ENCODE measurements at regions not wholly inside any gene's neighbourhood (a gene's known extent, or its start where the extent isn't known, plus 50 kb on each side); places are given as distances from the start of the nearest gene placed in this dataset.

- Mint-ChIP-seq H3K9me3 (no peaks in the 10 kb centered on the region), H3K27ac (no peak overlapping the region), H3K27me3 (no peaks in the 10 kb centered on the region), H3K4me1 (no peaks in the 10 kb centered on the region), H3K36me3 (ENCODE audit: low read depth) (no peaks in the 10 kb centered on the region), H3K4me3 (no peak overlapping the region)
- ChIA-PET CTCF (no interaction called here), POLR2A (no interaction called here)
- no peak for DNase-seq
Measured at GRCh38 chr7:145183069-145183468, 347.2 kb upstream of the TPK1 start.

- ChIA-PET CTCF (no interaction called here), POLR2A (no interaction called here)
- Mint-ChIP-seq H3K27ac (no peak overlapping the region), H3K27me3 (peaks cover 1% of the 10 kb centered on the region), H3K4me3 (no peak overlapping the region), H3K9me3 (no peaks in the 10 kb centered on the region), H3K36me3 (ENCODE audit: low read depth) (no peaks in the 10 kb centered on the region), H3K4me1 (no peaks in the 10 kb centered on the region)
- no peak for DNase-seq
Measured at GRCh38 chr7:145175366-145175765, 339.5 kb upstream of the TPK1 start.

DNA sequence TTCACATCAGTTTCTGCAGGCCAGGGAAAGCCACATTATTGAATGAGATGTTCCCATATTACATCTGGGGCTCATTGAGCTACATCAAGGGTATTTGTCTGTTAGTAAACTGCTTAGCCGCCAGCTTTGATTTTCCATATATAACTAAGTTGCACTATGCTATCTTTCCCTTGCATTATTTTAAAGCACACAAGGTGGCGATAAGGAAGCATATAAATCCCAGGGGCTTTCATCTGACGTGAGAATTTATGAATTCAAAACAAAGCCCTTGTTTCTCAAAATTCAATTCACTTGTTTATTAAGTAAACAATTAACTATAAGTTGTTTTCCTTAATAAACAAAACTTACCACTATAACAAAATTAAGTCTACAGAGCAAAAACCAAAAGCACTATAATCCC is 334.1 kb upstream of the TPK1 start:
- Mint-ChIP-seq H3K27ac (no peak overlapping the region), H3K4me1 (no peaks in the 10 kb centered on the region), H3K27me3 (peaks cover 4% of the 10 kb centered on the region), H3K9me3 (no peaks in the 10 kb centered on the region), H3K4me3 (no peak overlapping the region), H3K36me3 (ENCODE audit: low read depth) (no peaks in the 10 kb centered on the region)
- DNase-seq, result no peak
- ChIA-PET CTCF (no interaction called here), POLR2A (interaction anchor here (0.6 kb wide), 1 partner anchor 357 kb away, joined by 3 read pairs; no protein-coding TSS in a partner anchor)

DNA sequence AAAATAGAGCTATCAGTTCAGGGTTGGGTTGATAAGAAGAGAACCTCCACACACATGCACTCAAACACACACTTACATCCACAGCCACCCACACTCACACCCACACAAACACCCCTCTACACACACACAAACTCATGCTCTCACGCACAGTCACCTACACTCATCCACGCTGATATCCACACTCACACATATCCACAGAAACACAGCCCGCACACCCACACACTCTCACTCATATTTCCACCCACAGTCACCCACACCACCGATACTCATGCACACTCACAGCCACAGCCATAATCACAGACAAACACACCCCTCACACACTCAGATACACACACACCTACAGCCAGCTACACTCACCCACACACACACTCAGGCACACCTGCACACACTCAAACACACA is 333.0 kb upstream of the TPK1 start:
- Mint-ChIP-seq H3K4me3 (no peak overlapping the region), H3K27ac (no peak overlapping the region), H3K36me3 (ENCODE audit: low read depth) (no peaks in the 10 kb centered on the region), H3K9me3 (no peaks in the 10 kb centered on the region), H3K4me1 (no peaks in the 10 kb centered on the region), H3K27me3 (peaks cover 4% of the 10 kb centered on the region)
- DNase-seq, result no peak
- CTCF ChIA-PET, result no interaction called here
- POLR2A ChIA-PET, result no interaction called here

- CTCF ChIA-PET, result interaction anchor here (1.0 kb wide), 1 partner anchor 8 kb away, joined by 3 read pairs; no protein-coding TSS in a partner anchor
- Mint-ChIP-seq H3K36me3 (ENCODE audit: low read depth) (no peaks in the 10 kb centered on the region), H3K4me3 (no peak overlapping the region), H3K27me3 (peaks cover 4% of the 10 kb centered on the region), H3K4me1 (no peaks in the 10 kb centered on the region), H3K9me3 (no peaks in the 10 kb centered on the region), H3K27ac (no peak overlapping the region)
- DNase-seq, result no peak
- POLR2A ChIA-PET, result no interaction called here
Measured at GRCh38 chr7:145168427-145168826, 332.6 kb upstream of the TPK1 start.

DNA sequence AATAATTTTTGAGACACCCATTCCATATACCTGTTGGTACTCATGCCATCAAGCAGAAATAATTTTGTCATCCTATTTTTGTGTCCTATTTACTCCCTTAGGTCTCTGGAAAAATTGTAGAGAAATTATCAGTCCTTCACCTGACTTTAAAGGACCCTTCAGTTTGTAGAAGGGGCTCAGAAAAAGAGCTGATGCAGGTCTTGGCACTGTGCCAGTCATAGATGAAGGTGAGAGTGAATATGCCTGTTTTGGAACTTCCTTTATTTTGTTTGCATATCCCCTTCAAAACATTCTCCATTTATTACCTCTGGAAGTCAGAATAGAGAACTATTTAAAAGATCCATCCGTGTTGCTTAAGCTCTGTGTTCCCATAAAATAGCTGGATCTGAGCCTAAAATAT is 321.0 kb upstream of the TPK1 start:
- ChIA-PET POLR2A (no interaction called here), CTCF (no interaction called here)
- Mint-ChIP-seq H3K4me1 (no peaks in the 10 kb centered on the region), H3K36me3 (ENCODE audit: low read depth) (no peaks in the 10 kb centered on the region), H3K27me3 (no peaks in the 10 kb centered on the region), H3K4me3 (no peak overlapping the region), H3K27ac (no peak overlapping the region), H3K9me3 (no peaks in the 10 kb centered on the region)
- no peak for DNase-seq

- ChIA-PET CTCF (no interaction called here), POLR2A (no interaction called here)
- Mint-ChIP-seq H3K36me3 (ENCODE audit: low read depth) (no peaks in the 10 kb centered on the region), H3K9me3 (no peaks in the 10 kb centered on the region), H3K27me3 (no peaks in the 10 kb centered on the region), H3K4me1 (no peaks in the 10 kb centered on the region), H3K27ac (no peak overlapping the region), H3K4me3 (no peak overlapping the region)
- DNase-seq, result no peak
Measured at GRCh38 chr7:145152589-145152988, 316.7 kb upstream of the TPK1 start.

DNA sequence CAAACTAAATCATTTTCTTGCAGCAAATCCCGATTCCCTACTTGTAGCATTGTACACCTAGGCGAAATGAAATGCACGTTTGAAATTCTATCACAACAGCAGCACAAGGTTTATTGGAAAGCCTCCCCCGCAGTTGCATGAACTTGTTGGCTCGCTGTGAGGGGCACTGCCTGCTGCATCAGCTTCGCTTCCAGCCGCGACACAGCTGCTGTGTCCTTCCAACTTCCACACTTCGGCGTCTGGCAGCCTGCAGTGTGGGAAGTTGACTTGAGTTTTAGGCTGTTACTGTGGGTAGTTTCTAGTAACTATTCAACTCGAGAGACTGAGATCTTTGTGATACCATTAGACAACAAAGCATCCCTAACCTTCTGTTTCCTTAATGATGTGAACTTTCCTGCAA is 315.8 kb upstream of the TPK1 start:
- ChIA-PET POLR2A (no interaction called here), CTCF (no interaction called here)
- Mint-ChIP-seq H3K4me1 (no peaks in the 10 kb centered on the region), H3K4me3 (no peak overlapping the region), H3K9me3 (no peaks in the 10 kb centered on the region), H3K27me3 (no peaks in the 10 kb centered on the region), H3K27ac (no peak overlapping the region), H3K36me3 (ENCODE audit: low read depth) (no peaks in the 10 kb centered on the region)
- no peak for DNase-seq

- POLR2A ChIA-PET, result no interaction called here
- Mint-ChIP-seq H3K36me3 (ENCODE audit: low read depth) (no peaks in the 10 kb centered on the region), H3K4me3 (no peak overlapping the region), H3K9me3 (no peaks in the 10 kb centered on the region), H3K27me3 (no peaks in the 10 kb centered on the region), H3K27ac (no peak overlapping the region), H3K4me1 (no peaks in the 10 kb centered on the region)
- DNase-seq, result no peak
- CTCF ChIA-PET, result no interaction called here
Measured at GRCh38 chr7:145147865-145148264, 312.0 kb upstream of the TPK1 start.

DNA sequence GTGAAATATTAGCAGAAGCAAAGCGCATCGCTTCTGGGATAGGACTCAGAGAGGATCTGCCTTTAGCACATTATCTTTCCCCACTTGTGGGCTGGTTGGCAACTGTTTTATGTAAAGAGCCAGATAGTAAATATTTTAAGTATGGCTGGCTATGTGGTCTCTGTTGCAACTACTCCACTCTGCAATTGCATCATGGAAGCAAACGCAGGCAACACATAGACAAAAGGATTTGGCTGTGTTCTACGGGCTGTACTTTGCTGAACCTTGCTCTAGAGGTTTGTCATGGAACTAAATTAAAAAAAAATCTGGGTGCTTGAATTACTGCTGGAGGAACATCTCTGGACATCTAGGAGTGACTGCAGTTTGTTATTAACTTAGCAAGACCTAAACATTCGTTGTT is 307.8 kb upstream of the TPK1 start:
- no peak for DNase-seq
- POLR2A ChIA-PET, result no interaction called here
- CTCF ChIA-PET, result no interaction called here
- no peak overlapping the region for H3K27ac Mint-ChIP-seq
- no peaks in the 10 kb centered on the region for H3K36me3 Mint-ChIP-seq (ENCODE audit: low read depth)
- no peaks in the 10 kb centered on the region for H3K4me1 Mint-ChIP-seq
- no peaks in the 10 kb centered on the region for H3K9me3 Mint-ChIP-seq
- no peak overlapping the region for H3K4me3 Mint-ChIP-seq
- H3K27me3 Mint-ChIP-seq, result no peaks in the 10 kb centered on the region

GRCh38 chr7:145134377-145134776 is 298.5 kb upstream of the TPK1 start:
- CTCF ChIA-PET, result interaction anchor here (0.9 kb wide), 1 partner anchor 14 kb away, joined by 3 read pairs; no protein-coding TSS in a partner anchor
- POLR2A ChIA-PET, result no interaction called here
- Mint-ChIP-seq H3K36me3 (ENCODE audit: low read depth) (no peaks in the 10 kb centered on the region), H3K27me3 (no peaks in the 10 kb centered on the region), H3K4me3 (no peak overlapping the region), H3K4me1 (no peaks in the 10 kb centered on the region), H3K27ac (no peak overlapping the region), H3K9me3 (no peaks in the 10 kb centered on the region)
- no peak for DNase-seq

DNA sequence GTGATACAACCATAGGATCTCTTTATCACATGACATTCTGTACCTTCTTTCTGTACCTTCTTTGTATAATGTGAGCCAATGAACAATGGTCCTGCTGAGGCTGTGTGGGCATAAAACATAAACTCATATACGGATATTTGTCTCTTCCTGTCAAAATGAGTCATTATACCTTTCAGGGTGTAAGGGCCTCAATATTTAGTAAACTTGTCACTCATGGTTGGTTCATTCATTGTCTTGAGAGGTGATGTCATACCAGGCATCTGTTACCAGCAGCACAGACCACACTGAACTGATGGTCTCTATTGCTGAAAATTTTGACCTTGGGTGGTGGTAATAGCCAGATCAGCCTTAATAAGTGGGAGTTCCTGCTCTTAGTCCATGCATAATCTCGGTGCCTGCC is 287.6 kb upstream of the TPK1 start:
- no peaks in the 10 kb centered on the region for H3K4me1 Mint-ChIP-seq
- no peak overlapping the region for H3K27ac Mint-ChIP-seq
- no peak overlapping the region for H3K4me3 Mint-ChIP-seq
- no peaks in the 10 kb centered on the region for H3K27me3 Mint-ChIP-seq
- H3K36me3 Mint-ChIP-seq (ENCODE audit: low read depth), result no peaks in the 10 kb centered on the region
- no peaks in the 10 kb centered on the region for H3K9me3 Mint-ChIP-seq
- ChIA-PET CTCF (no interaction called here), POLR2A (no interaction called here)
- no peak for DNase-seq

GRCh38 chr7:145106001-145106400 is 270.1 kb upstream of the TPK1 start:
- H3K9me3 Mint-ChIP-seq, result peaks cover 3% of the 10 kb centered on the region
- no peaks in the 10 kb centered on the region for H3K4me1 Mint-ChIP-seq
- no peak overlapping the region for H3K27ac Mint-ChIP-seq
- no peaks in the 10 kb centered on the region for H3K27me3 Mint-ChIP-seq
- no peak overlapping the region for H3K4me3 Mint-ChIP-seq
- ChIA-PET POLR2A (no interaction called here), CTCF (no interaction called here)
- no peak for DNase-seq
- H3K36me3 Mint-ChIP-seq (ENCODE audit: low read depth), result no peaks in the 10 kb centered on the region

- ChIA-PET POLR2A (no interaction called here), CTCF (no interaction called here)
- no peaks in the 10 kb centered on the region for H3K27me3 Mint-ChIP-seq
- DNase-seq, result no peak
- peaks cover 2% of the 10 kb centered on the region for H3K9me3 Mint-ChIP-seq
- H3K36me3 Mint-ChIP-seq (ENCODE audit: low read depth), result no peaks in the 10 kb centered on the region
- H3K27ac Mint-ChIP-seq, result no peak overlapping the region
- H3K4me3 Mint-ChIP-seq, result no peak overlapping the region
- H3K4me1 Mint-ChIP-seq, result no peaks in the 10 kb centered on the region
Measured at GRCh38 chr7:145105561-145105960, 269.7 kb upstream of the TPK1 start.

- no peak overlapping the region for H3K27ac Mint-ChIP-seq
- no peaks in the 10 kb centered on the region for H3K4me1 Mint-ChIP-seq
- no peaks in the 10 kb centered on the region for H3K36me3 Mint-ChIP-seq (ENCODE audit: low read depth)
- H3K4me3 Mint-ChIP-seq, result no peak overlapping the region
- ChIA-PET CTCF (no interaction called here), POLR2A (no interaction called here)
- no peaks in the 10 kb centered on the region for H3K9me3 Mint-ChIP-seq
- DNase-seq, result no peak
- no peaks in the 10 kb centered on the region for H3K27me3 Mint-ChIP-seq
Measured at GRCh38 chr7:145104400-145104799, 268.5 kb upstream of the TPK1 start.

Measured in activated CD4-positive, alpha-beta T cell treated with anti-CD3 and anti-CD28 coated beads, Interleukin-2, amount 10 ng/mL, durations not matched to agents 7 days and 5 days (primary cell).